LNCAP (cell line): ENCODE measurements at regions not wholly inside any gene's neighbourhood (a gene's known extent, or its start where the extent isn't known, plus 50 kb on each side); places are given as distances from the start of the nearest gene placed in this dataset.

Experiments used
- TF ChIP-seq, protein P1 (sequence below): fragments of 450-650 bp; IDR thresholded peaks from 2 replicates; pipeline ENCODE4 v1.5.1; 2017; ENCODE audit warnings: mild to moderate bottlenecking

DNA sequence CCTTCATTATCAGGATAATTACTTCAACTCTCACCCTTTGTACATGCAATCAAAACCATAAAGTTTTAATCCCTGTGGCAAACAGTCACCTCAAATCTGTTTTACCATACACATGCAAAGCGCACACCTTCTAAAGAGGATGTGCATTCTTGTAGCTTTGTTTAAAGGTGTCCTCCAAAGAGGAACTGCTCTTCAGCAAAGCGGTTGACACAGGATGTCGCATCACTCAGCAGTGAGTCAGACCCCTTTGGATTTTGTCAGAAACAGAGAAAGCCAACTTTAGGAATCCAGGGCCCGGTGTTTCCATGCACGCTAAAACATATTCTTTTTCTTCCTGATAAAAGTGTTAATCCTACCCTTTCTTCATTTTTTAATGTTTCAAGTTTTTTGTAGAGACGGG is 268.3 kb upstream of the ARID1B start:
- TF ChIP-seq, protein P1, sequence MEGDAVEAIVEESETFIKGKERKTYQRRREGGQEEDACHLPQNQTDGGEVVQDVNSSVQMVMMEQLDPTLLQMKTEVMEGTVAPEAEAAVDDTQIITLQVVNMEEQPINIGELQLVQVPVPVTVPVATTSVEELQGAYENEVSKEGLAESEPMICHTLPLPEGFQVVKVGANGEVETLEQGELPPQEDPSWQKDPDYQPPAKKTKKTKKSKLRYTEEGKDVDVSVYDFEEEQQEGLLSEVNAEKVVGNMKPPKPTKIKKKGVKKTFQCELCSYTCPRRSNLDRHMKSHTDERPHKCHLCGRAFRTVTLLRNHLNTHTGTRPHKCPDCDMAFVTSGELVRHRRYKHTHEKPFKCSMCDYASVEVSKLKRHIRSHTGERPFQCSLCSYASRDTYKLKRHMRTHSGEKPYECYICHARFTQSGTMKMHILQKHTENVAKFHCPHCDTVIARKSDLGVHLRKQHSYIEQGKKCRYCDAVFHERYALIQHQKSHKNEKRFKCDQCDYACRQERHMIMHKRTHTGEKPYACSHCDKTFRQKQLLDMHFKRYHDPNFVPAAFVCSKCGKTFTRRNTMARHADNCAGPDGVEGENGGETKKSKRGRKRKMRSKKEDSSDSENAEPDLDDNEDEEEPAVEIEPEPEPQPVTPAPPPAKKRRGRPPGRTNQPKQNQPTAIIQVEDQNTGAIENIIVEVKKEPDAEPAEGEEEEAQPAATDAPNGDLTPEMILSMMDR = no peak

DNA sequence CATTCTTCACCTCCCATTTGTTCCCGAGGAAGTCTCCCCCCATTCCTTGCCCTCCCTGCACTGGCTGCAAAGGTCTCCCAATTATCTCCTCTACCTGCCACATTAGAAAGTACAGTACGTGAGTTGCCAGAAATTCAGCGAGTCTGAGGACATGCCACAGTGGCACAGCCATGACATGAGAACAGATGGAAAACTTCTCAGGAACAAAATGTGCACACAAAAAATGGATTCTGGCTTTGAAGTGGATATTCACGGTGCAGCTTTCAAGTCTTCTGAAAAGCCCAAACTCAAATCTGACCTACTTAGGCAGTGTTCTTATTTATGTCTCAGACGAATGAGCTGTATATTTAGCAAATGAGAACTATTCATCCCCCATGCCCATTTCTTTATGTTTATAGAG is 269.1 kb upstream of the ARID1B start:
- TF ChIP-seq, protein P1 = no peak

DNA sequence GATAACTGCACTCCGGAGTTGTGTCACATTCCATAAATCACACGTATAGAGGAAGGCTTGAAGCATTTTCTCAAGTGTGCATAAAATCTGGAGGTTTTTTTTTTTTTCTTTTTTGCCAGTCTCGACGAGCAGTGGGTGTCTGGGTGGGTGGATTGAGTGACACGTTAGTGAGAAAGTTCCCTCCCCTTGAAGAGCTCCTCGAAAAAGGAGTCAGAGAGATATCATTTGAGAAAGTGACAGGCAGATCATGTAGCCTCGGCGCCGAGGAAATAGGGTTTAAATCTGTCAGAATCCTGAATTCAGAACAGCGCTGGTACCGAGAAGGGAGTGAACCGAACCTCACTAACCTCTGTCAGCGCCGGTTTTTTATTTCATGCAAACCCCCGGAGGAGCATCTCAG is 269.5 kb upstream of the ARID1B start:
- TF ChIP-seq, protein P1 = no peak

DNA sequence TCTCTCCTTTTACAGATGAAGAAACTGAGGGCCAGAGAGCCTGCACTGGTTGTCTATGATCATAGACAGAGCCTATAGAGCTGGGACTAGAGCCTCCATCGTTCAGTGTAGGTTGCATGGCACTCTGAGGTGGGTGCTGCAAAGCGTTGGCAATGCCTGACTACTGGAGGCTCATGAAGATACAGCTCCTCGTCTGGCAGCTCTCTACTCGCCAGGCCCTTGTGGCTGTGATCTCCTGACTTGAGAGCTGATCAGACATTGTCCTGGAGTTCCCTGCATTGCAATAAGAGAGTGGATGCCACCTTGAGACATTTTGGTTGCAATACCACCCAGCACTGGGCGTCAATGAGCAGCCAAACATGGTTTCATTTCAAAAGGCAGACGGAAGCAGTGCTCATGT is 270.1 kb upstream of the ARID1B start:
- TF ChIP-seq, protein P1 = no peak

DNA sequence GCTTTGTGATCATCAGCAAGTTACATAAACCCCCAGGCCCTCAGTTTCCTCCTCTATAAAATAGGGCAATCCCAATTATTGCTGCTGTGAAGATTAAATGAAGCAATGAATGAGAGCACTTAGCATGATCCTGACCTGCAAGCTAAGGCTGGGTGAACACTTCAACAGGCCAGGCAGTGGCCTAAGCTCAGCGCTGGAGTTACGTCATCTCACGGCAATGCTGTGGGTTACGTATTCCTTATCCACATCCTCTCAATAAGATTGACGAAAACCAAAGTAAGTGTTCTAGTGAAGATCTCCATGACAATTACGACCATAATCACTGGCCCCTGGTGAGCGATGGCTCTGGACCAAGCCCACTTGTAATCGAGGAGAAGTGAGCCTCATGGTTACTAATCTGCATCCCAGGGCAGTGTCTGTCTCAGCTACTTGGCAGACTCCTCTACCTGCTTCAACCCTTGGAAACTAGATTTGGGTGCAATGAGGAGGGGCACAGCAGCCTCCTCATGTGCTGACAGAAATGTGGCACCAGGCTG is 274.1 kb upstream of the ARID1B start:
- TF ChIP-seq, protein P1 = no peak

DNA sequence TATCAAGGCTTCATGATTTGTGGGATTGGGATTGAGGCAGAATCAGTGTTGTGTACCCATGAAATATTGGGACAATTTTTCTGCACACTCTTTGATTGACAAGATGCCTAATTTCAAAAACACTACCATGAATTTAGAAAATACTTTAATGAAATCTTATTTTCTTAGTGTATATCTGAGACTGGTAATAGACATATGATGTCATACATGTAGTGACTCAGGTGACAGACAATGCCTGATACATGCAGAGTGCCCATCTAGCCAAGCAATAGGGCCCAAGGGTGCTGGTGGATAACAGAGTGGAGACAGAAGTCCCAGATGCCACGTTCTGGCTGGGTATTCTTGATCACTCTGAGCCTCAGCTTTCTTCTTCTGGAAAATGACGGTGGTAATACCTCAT is 279.6 kb upstream of the ARID1B start:
- TF ChIP-seq, protein P1 = no peak

DNA sequence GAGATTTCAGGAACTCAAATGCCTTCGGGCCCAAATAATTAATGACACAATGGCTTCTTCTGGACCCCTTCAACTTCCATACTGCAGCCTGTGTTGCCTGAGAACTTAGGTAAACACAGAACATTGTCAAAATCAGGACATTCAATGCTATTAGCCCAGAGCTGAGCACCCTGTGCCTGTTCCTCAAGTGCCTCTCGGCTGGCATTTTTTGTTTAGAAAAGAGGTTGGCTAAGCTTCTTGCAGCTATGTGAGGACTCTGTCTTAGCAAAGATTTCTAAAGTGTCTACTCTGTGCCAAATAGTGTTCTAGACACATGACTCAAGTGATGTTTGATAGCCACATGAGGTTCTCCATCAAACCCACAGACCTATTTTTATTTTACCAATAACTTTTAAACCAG is 289.3 kb upstream of the ARID1B start:
- TF ChIP-seq, protein P1 = no peak

DNA sequence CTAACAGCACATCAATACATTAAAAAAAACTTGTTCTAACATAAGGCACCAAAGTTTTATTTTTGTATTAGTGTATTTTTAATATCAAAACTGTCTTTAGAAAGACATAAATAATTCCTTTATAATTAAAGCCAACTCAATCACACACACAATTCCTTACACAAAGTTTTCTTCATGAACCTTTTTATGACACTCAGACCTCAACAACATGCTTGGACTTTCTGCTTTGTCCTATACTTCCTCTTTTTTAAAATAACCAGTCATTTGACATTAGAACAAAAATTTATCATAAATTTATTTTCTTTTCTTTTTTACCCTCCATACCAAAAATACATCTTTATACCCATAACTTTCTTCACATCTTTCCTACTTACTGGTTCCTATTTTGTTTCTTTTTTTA is 292.0 kb upstream of the ARID1B start:
- TF ChIP-seq, protein P1 = no peak
